LNCAP (cell line): ENCODE measurements at regions not wholly inside any gene's neighbourhood (a gene's known extent, or its start where the extent isn't known, plus 50 kb on each side); places are given as distances from the start of the nearest gene placed in this dataset.

Experiments used
- TF ChIP-seq, protein P1 (sequence below): fragments of 450-650 bp; IDR thresholded peaks from 2 replicates; pipeline ENCODE4 v1.5.1; 2017; ENCODE audit warnings: mild to moderate bottlenecking

DNA sequence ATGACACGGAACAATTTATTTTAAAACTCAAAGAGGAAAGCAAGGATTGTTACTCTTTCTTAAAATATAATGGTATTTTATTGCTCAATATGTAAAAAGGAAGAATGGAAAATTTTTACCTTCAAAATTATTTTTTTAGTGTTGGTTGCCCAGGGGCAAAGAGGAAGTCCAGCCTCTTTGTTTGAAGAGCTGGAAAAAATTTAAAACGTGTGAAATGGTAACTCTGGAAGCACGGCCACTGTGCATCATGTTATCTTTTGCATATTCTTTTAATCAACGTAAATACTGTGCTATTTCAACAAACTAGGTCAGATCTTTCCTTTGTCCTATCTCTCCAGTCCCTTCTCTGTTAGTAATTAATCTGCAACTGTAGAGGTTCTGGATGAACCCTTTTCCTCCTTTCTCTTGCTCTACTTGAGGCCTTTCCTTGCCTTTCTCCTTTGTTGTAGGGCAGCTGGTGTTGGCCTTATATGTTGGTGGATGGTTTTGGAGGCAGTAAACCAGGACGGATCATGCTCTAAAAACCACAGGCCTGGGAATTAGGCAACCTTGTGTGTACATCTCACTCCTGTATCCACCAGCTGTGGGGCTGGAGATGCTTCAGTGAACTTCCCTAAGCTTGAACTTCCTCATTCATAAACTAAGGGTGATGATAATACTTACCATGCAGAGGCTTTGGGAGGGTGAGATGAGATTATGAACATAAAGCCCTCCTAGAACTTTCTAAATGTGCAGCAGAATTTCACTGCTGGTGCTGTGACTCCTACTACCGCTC lies 143.3 kb downstream of the PRL start:
- TF ChIP-seq, protein P1, sequence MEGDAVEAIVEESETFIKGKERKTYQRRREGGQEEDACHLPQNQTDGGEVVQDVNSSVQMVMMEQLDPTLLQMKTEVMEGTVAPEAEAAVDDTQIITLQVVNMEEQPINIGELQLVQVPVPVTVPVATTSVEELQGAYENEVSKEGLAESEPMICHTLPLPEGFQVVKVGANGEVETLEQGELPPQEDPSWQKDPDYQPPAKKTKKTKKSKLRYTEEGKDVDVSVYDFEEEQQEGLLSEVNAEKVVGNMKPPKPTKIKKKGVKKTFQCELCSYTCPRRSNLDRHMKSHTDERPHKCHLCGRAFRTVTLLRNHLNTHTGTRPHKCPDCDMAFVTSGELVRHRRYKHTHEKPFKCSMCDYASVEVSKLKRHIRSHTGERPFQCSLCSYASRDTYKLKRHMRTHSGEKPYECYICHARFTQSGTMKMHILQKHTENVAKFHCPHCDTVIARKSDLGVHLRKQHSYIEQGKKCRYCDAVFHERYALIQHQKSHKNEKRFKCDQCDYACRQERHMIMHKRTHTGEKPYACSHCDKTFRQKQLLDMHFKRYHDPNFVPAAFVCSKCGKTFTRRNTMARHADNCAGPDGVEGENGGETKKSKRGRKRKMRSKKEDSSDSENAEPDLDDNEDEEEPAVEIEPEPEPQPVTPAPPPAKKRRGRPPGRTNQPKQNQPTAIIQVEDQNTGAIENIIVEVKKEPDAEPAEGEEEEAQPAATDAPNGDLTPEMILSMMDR, result no peak

DNA sequence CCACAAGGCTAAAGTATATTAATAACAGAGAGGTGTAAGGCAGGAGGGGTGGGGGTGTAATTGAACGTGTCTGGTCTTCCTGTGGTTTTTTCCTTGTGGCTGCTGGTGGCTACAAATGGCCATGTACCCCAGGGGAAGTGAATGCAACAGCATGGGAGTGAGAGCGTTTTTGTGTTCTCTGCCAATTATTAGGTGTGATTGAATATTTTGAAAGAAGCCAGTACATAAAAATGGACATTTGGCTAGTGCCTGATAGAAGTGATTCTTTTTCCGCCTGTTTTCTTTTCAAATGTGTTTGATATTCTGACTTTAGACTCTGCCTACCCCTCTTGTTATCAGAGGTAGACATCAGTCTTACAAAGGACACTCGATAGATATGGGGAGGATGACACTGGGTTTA lies 141.3 kb downstream of the PRL start:
- TF ChIP-seq, protein P1, result no peak

DNA sequence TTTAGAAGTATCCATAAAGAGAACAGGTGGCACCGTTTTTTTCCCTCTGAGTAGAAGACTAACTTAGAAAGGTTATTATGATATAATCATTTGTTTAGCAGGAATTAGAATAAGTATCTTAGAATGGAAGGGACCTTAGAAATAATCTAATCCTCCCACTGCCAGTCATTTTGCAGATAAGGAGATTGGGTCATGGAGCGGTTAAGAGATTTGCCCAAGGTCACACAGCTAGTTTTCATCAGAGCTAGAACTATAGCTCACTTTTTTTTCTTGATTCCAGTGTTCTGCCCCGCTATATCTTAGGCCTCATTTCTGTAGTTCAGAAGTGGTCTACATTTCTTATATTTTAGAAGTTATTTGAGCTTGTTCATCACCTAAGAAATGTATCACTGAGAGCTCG lies 139.6 kb downstream of the PRL start:
- TF ChIP-seq, protein P1, result no peak

DNA sequence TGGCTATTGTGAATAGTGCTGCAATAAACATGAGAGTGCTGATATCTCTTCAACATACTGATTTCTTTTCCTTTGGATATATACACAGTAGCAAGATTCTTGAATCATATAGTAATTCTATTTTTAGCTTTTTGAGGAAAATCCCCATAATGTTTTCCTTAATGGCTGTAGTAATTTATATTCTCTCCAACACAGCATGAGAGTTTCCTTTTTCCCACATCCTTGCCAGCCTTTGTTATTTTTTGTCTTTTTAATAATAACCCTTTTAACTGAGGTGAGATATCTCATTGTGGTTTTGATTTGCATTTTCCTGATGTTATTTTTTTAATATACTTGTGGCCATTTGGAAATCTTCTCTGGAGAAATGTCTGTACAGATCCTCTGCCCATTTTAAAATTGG lies 132.6 kb downstream of the PRL start:
- TF ChIP-seq, protein P1, result no peak

DNA sequence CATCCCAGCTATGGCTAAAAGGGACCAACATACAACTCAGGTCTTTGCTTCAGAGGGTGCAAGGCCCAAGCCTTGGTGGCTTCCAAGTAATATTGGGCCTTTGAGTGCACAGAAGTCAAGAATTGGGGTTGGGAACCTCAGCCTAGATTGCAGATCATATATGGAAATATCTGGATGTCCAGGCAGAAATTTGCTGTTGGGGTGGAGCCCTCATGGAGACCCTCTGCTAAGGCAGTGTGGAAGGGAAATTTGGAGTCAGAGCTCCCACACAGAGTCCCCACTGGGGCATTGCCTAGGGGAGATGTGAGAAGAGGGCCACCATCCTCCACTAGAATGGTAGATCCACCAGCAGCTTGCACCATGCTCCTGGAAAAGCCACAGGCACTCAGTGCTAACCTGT lies 123.5 kb downstream of the PRL start:
- TF ChIP-seq, protein P1, result no peak

DNA sequence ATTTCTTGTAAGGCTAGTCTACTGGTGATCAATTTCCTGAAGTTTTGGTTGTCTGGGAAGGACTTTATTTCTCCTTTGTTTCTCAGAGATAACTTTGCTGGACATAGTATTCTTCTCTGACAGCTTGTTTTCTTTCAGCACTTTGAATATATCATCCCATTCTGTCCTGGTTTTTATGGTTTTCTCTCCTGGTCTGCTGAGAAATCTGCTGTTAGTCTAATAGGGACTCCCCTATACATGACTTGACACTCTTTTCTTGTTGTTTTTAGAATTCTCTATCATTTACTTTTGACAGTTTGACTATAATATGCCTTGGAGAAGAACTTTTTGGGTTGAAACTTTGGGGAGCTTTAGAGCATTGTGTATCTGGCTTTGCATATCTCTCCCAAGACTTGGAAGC lies 112.5 kb downstream of the PRL start:
- TF ChIP-seq, protein P1, result no peak

DNA sequence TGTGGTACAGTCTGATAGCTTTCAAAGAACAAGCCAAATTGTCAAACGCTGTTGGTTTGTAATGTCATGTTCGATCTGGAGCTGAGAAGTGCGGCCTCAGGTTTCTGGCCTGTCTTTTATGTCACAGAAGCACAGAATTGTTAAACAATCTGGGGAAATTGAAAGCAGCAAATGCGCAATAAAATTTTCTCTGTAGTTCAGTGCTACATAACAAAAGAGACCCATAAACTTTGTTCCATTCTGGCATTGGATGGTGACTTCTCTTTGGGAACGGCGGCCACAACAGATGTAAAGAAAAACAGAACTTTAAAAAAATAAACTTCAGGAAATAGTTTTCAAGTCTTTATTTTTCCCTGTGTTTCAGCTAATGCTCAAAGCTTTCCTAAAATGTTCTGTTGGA lies 106.9 kb downstream of the PRL start:
- TF ChIP-seq, protein P1, result no peak
